ENCODE measurements at regions not wholly inside any gene's neighbourhood (a gene's known extent, or its start where the extent isn't known, plus 50 kb on each side); places are given as distances from the start of the nearest gene placed in this dataset.
A peak's percentile ranks its signal among the peaks of the same experiment; 100 is the strongest.

GRCh38 chr21:26743524-26743923 lies 101.7 kb downstream of the ADAMTS1 start:
- no peak for TF ChIP-seq CTCF (conservative IDR thresholded peaks at IDR 0.05; ENCODE audit: low read depth, low read length)
- DNase-seq (ENCODE audit: low read depth) = no peak
- H3K4me3 ChIP-seq (ENCODE audit: low read depth, low read length) = no peak overlapping the region

- DNase-seq (ENCODE audit: low read depth) = peak; percentile 82
- TF ChIP-seq CTCF (conservative IDR thresholded peaks at IDR 0.05; ENCODE audit: low read depth, low read length) = no peak
- H3K4me3 ChIP-seq (ENCODE audit: low read depth, low read length) = no peak overlapping the region
Observed at GRCh38 chr21:26739189-26739588, 106.0 kb downstream of the ADAMTS1 start.

GRCh38 chr21:26736449-26736848 lies 108.8 kb downstream of the ADAMTS1 start:
- no peak overlapping the region for H3K4me3 ChIP-seq (ENCODE audit: low read depth, low read length)
- DNase-seq (ENCODE audit: low read depth) = peak; percentile 13
- no peak for TF ChIP-seq CTCF (conservative IDR thresholded peaks at IDR 0.05; ENCODE audit: low read depth, low read length)

- peak; percentile 80 for TF ChIP-seq CTCF (conservative IDR thresholded peaks at IDR 0.05; ENCODE audit: low read depth, low read length)
- H3K4me3 ChIP-seq (ENCODE audit: low read depth, low read length) = no peak overlapping the region
- DNase-seq (ENCODE audit: low read depth) = peak; percentile 79
Observed at GRCh38 chr21:26732432-26733221, 112.6 kb downstream of the ADAMTS1 start.

- H3K4me3 ChIP-seq (ENCODE audit: low read depth, low read length) = no peak overlapping the region
Observed at GRCh38 chr21:26719750-26720149, 125.5 kb downstream of the ADAMTS1 start.

GRCh38 chr21:26717146-26717739 lies 128.0 kb downstream of the ADAMTS1 start:
- no peak overlapping the region for H3K4me3 ChIP-seq (ENCODE audit: low read depth, low read length)
- TF ChIP-seq CTCF (conservative IDR thresholded peaks at IDR 0.05; ENCODE audit: low read depth, low read length) = peak; percentile 52
- DNase-seq (ENCODE audit: low read depth) = peak; percentile 54

More at GRCh38 chr21:26719750-26720149, 125.5 kb downstream of the ADAMTS1 start:
- DNase-seq (ENCODE audit: low read depth) = no peak
- TF ChIP-seq CTCF (conservative IDR thresholded peaks at IDR 0.05; ENCODE audit: low read depth, low read length) = no peak

Measured in choroid plexus epithelial cell (primary cell).